GM18870 (cell line): ENCODE measurements at regions not wholly inside any gene's neighbourhood (a gene's known extent, or its start where the extent isn't known, plus 50 kb on each side); places are given as distances from the start of the nearest gene placed in this dataset.

Source experiments
- ATAC-seq: cut with Tn5 transposase; IDR thresholded peaks from one replicate; pipeline ENCODE4 v1.9.1; 2021; ENCODE audit warnings: moderate library complexity; ENCODE audit not compliant: unreplicated experiment

DNA sequence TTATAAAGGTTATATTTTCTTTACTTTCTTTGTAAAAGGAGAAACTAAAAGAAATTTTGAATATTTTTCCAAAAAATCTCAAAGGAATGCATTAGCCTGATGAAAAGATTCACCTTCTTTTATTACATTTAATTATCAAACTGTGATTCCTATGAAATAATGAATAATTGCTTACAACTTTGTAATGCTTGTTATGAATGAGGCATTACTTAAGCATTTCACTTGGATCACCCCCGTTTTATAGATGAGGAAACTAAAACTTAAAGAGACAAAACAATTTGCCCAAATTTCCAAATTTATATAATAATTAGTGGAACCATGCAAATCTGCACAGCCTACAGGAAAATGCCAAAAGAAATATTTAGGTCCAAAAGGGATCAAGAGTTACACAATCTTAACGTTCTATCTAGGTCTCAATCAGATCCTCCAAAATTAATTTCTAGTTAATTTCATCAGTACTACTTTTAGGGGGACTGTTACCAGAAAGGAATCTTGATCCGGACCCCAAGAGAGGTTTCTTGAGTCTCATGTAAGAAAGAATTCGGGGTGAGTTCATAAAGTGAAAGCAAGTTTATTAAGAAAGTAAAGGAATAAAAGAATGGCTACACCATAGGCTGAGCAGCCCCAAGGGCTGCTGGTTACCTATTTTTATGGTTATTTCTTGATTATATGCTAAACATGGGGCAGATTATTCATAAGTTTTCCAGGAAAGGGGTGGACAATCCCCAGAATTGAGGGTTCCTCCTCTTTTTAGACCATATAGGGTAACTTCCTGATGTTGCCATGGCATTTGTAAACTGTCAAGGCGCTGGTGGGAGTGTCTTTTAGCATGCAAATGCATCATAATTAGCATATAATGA is 288.0 kb downstream of the ADGB start:
- ATAC-seq, result no peak

DNA sequence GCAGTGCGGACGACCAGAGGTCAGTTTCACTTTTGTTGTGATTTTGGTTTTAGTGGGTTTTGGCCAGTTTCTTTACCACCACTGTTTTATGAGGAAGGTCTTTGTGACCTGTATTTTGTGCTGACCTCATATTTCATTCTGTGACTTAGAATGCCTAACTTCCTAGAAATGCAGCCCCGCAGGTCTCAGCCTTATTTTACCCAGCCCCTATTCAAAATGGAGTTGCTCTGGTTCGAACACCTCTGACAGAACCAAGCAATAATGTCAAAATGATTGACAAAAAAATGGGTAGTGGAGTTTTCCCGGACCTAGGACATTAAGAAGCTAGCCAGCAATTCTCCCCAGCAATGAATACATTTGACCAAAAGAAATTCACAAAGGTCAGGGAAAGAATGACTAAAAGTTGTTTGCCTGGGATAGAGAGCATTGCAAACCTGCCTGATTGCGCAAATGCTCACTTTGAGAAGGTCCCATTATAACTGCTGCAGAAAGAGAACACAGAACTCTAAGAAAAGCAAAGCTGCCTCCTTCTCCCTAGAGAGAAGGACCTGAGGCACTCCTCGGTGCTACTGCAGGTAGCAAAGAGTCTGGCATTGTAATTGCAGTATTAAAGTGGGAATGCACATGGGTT is 288.8 kb downstream of the ADGB start:
- no peak for ATAC-seq

DNA sequence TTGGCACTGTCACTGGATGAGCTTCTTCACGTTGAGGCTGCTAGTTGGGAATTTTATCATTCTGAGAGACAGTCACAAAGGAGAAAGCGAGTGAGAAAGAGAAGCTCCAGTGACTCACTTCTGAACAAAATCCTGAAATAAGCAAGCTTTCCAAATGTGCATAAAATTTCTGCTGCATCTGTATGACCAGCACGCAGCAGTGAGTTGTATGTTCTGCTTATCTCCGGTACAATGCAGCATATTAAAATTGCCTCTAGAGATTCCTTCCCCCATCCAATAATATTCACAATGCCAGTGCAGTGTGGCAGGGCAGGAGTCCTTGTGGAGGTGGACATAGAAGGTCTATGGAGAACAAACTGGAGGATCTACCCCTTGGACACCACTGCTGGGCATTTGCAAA is 290.5 kb downstream of the ADGB start:
- ATAC-seq, result no peak

DNA sequence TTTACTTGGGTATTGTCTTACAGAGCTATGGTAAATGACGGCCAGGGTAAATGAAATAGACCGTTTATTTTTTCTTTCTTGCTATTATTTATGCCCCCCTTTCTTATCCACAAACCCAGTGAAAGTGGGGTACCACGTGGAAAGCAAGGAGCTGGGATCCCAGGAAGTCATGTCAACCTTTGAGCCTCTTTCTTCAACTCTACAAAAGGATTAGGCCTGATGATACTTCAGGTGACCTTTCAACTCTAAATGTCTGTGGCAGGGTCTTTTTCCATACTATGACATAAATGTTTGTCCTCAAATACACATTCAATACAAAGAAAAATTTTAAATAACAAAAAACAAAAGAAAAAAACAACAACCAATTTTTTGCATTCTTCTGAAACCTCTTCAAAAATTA is 291.4 kb downstream of the ADGB start:
- no peak for ATAC-seq

DNA sequence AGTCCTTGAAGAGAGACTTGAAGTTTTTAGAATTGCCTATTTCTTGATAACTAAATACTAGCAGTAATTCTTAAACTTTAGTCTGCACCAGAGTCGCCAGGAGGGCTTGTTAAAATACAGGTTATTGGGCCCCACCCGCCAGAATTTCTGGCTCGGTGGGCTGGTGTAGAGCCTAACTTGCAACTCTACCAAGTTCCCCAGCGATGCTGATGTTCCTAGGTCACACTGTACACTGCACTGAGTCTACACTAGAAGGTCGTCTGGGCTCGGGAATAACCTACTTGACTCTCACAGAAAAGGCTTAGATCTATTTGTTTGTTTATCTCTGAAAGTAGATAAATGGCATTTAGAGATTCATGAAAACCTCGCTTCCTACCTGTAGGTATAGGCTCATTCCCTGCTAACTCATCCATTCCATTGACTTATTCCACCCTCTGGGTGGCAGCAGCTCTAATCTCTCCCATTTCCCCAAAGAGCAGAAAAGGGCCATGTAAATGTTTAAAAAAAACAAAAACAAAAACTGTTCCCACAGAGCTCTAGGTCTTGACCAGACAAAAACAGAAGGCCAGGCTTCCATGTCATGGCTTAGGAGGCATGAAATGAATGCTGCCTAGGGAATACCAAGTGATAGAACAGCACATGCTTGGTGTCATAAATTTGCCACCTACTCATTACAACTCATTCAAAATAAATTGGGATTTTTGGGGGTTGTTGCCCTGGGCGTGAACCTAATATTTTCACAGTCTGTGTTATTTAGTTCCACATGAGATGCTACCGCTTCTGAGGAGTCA is 292.1 kb downstream of the ADGB start:
- ATAC-seq, result no peak

DNA sequence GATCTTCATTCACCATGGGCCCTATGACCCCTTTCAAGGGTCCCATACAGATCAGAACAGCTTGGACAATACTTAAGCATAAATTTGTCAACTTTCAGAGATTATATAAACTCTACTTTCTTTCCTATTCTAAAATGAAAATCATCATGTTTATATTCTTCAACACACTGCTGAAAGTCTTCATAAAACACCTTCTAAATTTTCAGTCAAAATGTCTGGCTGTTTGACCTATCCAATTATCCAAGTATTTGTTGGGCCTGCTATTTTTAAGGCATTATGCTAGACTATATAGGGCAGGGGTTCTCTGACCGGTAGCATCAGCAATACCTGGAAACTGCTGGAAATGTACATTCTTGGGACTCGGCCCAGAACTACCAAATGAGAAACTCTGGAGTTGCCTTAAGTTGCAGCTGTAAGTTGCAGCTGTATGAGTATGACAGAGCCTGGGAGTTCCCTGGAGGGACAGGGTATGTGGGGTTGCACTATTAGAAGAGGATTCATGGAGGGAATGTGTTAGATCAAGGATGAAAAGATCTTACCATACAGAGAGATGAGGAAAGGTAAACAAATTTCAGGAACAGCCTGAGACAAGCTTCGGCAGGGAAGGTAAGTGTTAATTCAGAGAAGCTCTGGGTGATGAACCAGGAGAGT is 293.0 kb downstream of the ADGB start:
- no peak for ATAC-seq

DNA sequence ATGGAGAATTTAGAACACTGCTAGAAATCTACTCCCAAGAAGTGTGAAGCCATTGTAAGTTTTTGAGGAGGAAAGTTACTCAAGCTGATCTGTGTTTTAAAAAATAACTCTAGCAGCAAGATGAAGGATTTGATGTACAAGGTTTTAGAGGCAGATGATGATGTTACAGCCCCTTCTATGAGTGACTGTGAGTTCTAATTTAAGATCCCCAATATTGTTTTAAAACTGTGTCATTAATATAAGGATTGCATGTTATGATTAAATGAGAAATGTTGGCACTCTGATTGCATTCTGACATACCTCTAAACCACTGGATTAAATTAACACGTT is 293.5 kb downstream of the ADGB start:
- ATAC-seq, result no peak

DNA sequence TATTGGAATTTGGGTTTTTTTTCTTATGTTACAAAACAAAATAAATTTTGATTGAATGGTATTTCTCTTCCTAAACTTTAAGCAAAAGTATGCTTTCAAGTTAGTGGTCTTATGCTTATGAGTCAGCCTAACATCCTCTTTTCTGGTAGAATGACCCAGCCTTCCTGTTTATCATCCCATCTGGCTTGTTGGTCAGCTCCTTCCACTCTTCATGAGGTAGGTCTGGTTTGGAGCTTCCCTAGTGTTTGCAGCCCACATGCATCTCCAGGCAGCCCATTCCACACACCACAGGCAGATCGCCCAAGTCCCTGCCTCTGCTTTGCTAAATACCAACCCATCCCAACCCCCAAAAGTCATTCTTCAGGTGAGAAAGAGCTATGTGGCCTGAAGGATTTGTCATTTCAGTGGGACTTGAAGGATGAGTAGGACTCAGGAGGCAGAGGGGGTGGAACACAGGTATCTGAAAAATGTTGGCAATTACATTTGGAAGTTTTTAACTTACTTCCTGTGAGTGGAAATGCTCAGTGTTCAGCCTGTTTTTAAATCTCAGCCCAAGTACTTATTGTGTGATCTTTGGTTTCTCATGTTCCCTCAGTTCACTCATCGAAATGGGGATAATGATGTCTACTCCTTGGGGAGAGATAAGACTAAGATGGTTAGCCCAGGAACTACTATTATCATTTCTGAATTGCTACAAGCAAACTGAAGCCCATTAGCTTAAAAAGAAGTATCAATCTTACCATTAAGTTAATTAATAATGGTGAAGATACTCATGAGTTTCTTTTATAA is 294.0 kb downstream of the ADGB start:
- no peak for ATAC-seq

DNA sequence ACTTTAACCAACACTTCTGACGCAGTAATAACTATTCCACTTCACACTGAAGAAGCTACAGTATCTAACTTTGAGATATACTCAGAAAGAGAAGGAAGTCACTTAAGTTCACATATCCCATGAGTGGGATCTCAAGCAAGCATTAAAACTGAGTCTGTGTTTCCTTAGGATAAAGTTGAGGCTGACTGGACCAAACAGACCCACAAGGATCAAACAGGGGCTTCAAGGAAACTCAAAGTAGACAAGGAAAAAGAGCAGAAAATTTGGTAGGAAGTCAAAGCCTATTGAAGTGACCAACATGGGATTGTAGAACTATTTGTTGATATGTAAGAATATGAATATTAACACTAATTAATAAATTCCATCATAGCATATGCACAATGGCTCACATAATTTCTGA is 294.9 kb downstream of the ADGB start:
- ATAC-seq, result no peak

DNA sequence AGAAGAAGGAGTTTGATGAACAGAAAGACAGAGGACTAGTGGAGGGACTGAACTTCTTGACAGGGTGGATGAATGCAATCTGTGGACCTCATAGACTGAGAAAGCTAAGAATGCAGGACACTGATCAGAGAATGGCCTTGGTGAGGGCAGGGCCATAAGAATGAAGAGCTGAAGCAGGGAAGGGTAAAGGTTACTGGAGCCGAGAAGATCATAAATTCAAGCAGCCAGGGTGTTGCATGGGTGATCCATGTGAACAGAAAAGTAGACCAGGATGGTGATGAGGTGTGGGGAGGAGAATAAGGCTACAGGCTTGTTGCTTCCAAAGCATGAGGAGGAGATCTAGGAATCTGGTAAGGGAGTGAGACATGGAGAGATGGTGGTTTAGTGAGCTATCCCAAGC is 295.9 kb downstream of the ADGB start:
- no peak for ATAC-seq

DNA sequence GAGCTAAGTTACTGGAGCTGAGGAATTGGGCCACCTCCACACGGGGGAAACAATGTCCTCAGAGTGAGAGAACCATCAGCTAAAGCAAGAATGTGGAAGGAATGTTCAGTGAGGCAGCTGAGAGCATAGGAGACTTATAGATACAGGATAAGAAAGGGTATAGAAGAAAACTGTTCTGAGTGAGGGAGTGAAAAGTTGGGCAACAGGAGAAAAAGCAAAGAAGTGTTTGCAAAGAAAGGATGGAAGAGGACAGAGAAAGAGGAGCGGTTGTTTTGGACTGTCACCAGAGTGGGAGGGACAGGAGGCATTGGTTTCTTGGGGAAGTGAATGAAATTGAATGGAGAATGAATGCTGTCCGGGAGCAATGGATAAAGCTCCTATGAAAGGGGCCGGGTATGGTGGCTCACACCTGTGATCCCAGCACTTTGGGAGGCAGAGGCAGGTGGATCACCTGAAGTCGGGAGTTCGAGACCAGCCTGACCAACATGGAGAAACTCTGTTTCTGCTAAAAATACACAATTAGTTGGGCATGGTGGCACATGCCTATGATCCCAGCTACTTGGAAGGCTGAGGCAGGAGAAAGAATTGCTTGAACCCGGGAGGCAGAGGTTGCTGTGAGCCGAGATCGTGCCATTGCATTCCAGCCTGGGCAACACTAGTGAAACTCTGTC is 296.5 kb downstream of the ADGB start:
- ATAC-seq, result no peak

DNA sequence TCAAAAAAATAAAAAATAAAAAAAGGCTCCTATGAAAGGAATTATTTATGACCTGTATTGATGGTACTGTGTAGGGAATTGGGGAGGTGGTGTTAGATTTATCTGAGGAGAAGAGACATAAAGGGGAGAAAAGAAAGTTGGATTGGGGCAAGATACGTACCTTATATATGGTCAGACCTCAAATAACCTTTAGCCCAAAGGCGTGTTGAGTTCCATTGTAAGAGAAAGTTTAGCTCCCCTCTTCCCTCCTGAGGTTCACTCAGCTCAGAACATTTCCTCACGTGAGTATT is 296.9 kb downstream of the ADGB start:
- ATAC-seq, result no peak

DNA sequence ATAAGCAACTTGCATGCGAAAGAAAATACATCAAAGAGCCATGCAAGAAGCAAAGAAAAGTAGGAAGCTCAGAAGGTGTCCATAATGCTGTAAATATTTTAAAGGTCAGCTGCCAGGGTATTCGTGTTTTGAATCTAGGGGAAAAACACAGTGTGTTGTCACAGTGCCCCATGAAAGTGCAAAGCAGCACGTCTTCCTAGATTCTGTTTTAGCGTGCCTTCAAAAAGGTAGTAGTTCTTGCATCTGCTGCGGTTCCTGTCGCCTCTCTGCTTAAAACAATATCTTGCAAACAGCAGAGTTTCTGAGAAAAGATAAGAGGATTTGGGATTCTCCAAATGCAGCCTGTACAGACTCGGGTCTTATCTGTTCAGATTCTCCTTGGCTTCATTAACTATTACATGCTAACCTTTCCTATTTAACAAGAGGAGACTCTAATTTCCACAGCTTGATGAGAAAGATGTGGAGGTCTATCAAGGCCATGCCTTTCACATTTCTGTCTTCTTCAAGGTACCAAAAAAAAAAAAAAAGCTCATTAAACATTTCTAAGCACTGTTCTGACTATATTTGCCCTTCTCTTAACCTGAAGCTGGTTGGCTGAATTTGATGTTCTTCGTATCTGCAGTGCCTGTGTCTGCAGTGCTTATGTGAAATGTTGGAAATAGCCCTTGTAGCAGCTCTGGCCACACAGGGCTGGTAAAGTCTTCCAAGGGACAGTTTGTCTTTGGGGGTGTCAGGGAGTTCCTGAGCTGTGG is 297.5 kb downstream of the ADGB start:
- no peak for ATAC-seq

DNA sequence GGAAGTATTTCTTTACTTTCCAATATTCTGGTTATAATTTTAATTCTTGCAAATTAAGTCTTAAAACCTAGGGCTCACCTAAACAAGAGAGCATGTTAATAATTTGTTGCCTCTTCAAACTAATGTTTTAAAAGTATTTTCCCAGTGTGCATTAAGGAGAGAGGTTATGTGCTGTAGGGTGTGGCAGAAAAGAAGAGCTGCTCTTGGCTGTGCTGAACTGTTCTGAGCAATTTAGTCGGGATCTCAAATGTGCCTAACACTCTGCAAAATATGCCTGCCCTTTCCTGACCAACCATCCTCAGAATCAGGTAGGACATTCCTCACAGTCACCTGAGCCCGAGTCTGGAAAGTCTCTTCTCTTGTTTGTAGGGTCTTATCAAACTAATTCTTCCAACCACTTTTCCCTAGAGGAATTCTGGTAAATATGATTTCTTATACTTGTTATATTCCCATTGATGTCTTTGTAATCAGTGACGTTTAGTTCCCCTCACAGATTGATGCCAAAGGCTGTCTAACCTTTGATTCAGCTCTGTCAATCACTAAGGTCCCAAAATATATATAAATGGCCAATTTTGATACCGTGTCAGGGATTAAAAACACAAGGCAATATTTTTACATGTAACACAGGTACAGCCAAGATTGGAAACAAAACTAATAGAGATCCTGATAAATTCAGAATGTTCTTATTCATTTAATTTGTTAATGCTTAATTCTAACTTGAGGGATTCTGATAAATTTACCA is 298.4 kb downstream of the ADGB start:
- ATAC-seq, result no peak

DNA sequence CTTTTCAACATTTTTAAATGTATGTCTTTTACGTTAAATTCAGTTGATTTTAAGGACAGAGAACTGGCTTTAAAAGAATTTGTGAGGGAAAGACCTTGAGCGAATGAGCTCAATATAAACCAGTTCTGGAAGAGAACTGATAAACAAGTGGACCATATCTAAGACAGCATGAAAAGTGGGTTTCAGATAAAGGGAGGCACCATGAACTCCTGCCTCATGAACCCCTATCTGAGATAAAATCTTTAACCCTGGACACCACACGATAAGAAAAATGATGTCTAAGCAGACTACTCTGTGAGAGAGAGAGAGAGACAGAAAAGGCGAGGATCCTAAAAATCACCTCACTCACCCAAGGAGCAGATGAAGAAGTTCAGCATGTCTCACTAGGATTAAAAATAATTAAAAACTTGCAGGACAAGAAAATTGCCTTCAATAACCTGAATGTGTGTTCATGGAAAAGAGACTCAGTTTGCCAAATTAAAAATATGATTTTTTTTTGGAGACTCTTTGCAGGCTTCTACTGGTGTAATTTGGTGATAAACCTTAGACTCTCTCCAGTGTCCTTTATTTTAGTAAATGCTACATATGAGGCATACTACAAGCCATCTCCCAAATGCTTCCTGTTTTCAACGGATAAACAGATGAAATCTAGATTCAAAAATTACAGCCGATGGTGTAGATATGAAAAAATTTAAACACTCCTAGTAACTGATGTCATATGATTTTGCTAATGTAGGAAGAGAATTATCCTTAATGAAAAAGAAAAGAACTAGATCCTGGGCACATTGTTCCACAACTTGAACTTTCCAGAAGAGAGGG is 299.5 kb downstream of the ADGB start:
- ATAC-seq, result no peak

DNA sequence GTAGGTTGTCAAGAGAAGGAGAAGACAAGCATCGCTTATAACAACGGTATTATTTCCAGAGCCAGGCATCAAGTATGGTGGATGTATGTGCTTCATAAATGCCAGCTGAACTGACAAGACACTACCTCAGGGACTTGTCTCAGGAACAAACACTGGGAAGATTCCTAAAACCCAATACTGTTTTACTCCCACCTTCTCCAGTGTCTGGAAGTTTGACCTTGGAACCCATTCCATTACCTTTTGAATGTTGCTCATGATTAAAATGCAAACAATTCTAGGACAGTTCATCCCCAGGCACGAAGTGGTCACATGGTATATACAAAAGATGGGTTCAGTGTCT is 300.1 kb downstream of the ADGB start:
- no peak for ATAC-seq

DNA sequence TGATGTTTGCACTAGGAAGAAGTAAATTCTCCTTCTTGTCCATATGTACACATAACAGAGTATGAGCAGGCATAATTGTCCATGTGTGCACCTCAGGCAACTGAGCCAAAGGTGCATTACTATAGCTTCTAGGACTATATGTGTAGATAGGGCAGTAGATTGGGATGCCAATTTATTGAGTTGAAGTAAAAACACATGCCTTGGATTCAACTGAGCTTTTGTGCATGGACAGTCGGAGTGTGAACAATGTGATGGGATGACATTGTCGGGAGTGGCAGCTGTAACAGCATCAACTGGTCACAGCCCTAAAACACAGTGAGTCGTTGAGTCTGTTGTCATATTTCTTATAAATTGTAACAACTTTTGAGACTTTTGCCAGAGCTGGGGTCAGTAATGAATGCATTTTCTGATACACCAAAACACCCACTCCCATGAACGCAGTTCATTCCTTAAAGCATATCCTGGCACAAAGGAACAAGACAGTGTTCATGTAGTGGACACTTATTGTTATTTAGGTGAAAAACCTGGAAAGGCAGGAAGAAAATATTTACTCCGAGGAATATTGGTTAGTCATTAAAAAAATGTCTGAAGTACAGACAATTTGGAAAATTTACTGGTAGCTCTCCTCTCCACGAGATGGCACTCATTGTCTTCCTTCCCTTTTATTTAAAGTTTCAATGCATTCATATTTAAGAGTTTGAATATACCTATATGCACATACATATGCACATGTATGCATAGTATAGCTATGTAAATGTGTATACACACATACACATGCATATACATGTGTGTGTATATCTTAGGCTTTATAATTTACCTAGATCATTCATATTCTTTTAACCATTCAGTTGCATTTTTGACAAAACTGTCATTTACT is 302.0 kb upstream of the STXBP5 start:
- no peak for ATAC-seq
